ENCODE measurements at regions not wholly inside any gene's neighbourhood (a gene's known extent, or its start where the extent isn't known, plus 50 kb on each side); places are given as distances from the start of the nearest gene placed in this dataset.
"Not testable (repeated sequence)": the region's sequence is repeated elsewhere in the genome, so short reads cannot be mapped to it uniquely, and the experiment has no call there.

- H3K9me3 Mint-ChIP-seq, result no peaks in the 10 kb centered on the region
- no peak overlapping the region for H3K27ac Mint-ChIP-seq
- H3K36me3 Mint-ChIP-seq (ENCODE audit: low read depth), result no peaks in the 10 kb centered on the region
- H3K27me3 Mint-ChIP-seq, result peaks cover 28% of the 10 kb centered on the region
- H3K4me3 Mint-ChIP-seq, result no peak overlapping the region
- peaks cover 4% of the 10 kb centered on the region for H3K4me1 Mint-ChIP-seq (ENCODE audit: low read depth)
These were observed 194.0 kb downstream of the C1orf94 start for GRCh38 chr1:34370748-34371147.

DNA sequence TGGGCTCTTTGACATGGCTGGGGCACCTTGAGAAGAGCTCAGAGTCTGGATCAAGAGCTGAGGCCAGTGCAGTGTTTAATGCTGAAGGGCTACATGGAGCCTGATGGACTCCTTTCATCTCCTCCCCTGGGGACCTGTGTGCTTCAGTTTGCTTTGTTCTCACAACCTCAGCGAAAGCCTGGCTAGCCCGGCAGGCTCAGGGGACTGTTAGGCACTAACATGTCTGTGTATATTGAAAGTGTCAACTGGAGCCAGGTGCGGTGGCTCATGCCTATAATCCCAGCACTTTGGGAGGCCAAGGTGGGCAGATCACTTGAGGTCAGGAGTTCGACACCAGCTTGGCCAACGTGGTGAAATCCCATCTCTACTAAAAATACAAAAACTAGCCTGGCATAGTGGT is 194.5 kb downstream of the C1orf94 start:
- not testable (repeated sequence) for H3K4me3 Mint-ChIP-seq; H3K27ac Mint-ChIP-seq; H3K9me3 Mint-ChIP-seq; H3K4me1 Mint-ChIP-seq (ENCODE audit: low read depth); H3K36me3 Mint-ChIP-seq (ENCODE audit: low read depth)
- peaks cover 32% of the 10 kb centered on the region for H3K27me3 Mint-ChIP-seq

DNA sequence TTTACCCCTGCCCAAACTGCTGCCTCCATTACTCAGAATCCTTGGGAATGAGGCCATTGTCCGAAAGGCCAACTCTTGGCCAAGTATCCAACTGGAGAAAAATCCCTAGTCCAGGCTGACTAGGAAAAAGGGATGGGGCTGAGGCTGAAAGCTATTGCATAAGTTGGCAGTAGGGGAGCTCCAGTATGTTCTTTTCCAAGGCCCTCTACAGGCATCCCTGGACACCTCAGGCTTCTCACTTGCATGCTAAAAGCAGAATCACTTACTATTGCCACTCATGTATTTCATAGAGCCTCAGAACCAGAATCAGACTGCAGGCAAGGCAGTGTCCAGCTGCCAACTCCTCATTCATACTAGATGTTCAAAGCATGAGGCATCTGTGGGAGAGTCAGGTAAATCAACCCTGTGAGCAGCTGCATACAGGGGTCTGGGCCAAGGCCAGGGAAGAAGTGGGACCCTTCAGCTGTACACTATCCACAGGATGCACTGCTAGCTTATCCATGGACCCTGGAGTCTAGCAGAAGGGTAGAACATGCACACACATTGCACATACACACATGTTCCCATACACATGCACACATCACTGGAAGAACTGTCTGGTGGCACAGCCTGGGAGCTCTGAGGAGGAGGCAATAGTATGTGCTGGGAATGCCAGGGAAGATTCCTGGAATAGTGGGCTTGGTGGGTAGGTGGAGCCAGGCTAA is 195.3 kb downstream of the C1orf94 start:
- H3K4me1 Mint-ChIP-seq (ENCODE audit: low read depth), result peaks cover 4% of the 10 kb centered on the region
- no peak overlapping the region for H3K27ac Mint-ChIP-seq

GRCh38 chr1:34372891-34373290 is 196.2 kb downstream of the C1orf94 start:
- Mint-ChIP-seq H3K36me3 (ENCODE audit: low read depth) (no peaks in the 10 kb centered on the region), H3K27me3 (peaks cover 43% of the 10 kb centered on the region), H3K9me3 (no peaks in the 10 kb centered on the region), H3K27ac (no peak overlapping the region), H3K4me3 (no peak overlapping the region), H3K4me1 (ENCODE audit: low read depth) (no peaks in the 10 kb centered on the region)

More for the DNA sequence above, 195.3 kb downstream of the C1orf94 start:
- Mint-ChIP-seq H3K9me3 (no peaks in the 10 kb centered on the region), H3K27me3 (peaks cover 39% of the 10 kb centered on the region), H3K36me3 (ENCODE audit: low read depth) (no peaks in the 10 kb centered on the region), H3K4me3 (no peak overlapping the region)

GRCh38 chr1:34373912-34374311 is 197.2 kb downstream of the C1orf94 start:
- H3K27ac Mint-ChIP-seq, result no peak overlapping the region

GRCh38 chr1:34376531-34376930 is 199.8 kb downstream of the C1orf94 start:
- Mint-ChIP-seq H3K4me1 (ENCODE audit: low read depth) (no peaks in the 10 kb centered on the region), H3K27me3 (peaks cover 54% of the 10 kb centered on the region), H3K36me3 (ENCODE audit: low read depth) (no peaks in the 10 kb centered on the region), H3K9me3 (no peaks in the 10 kb centered on the region), H3K27ac (no peak overlapping the region), H3K4me3 (no peak overlapping the region)

More at GRCh38 chr1:34373912-34374311, 197.2 kb downstream of the C1orf94 start:
- Mint-ChIP-seq H3K36me3 (ENCODE audit: low read depth) (no peaks in the 10 kb centered on the region), H3K4me3 (no peak overlapping the region), H3K4me1 (ENCODE audit: low read depth) (no peaks in the 10 kb centered on the region), H3K9me3 (no peaks in the 10 kb centered on the region), H3K27me3 (peaks cover 39% of the 10 kb centered on the region)

- Mint-ChIP-seq H3K27ac (no peak overlapping the region), H3K36me3 (ENCODE audit: low read depth) (no peaks in the 10 kb centered on the region), H3K4me3 (no peak overlapping the region), H3K9me3 (no peaks in the 10 kb centered on the region), H3K27me3 (peaks cover 59% of the 10 kb centered on the region), H3K4me1 (ENCODE audit: low read depth) (no peaks in the 10 kb centered on the region)
These were observed 202.5 kb downstream of the C1orf94 start for GRCh38 chr1:34378968-34379856.

GRCh38 chr1:34379911-34380310 is 203.2 kb downstream of the C1orf94 start:
- H3K36me3 Mint-ChIP-seq (ENCODE audit: low read depth), result no peaks in the 10 kb centered on the region
- H3K27me3 Mint-ChIP-seq, result peaks cover 55% of the 10 kb centered on the region
- H3K4me1 Mint-ChIP-seq (ENCODE audit: low read depth), result no peaks in the 10 kb centered on the region
- no peaks in the 10 kb centered on the region for H3K9me3 Mint-ChIP-seq
- no peak overlapping the region for H3K27ac Mint-ChIP-seq
- H3K4me3 Mint-ChIP-seq, result no peak overlapping the region

DNA sequence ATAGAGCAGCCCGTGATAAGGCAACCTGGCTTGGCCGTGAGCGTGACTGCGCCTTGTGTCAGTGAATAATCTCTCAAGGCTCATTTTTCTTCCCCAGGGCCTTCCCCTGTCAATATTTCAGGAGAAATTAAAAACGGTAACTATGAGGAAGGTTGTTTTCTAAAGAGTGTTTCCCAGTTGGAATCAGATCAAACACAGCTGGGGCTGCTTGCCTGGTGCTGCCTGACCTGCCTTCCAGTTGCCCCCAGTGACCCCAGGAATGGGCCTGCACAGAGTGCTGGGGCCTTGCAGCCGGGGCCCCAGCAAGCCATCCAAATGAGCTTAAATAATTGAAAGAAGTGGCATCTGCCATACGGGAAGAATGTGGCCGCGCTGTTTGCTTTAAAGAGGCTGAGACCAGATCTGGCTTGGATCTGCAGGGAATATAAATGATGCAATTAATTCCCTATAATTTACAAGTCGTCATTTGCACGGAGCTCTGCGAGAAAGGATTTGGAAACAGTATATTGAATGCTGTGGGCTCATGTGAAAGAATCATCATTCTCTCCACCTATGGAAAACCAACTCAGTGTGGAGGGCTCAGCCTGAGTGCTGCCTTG is 203.9 kb downstream of the C1orf94 start:
- Mint-ChIP-seq H3K27me3 (peaks cover 55% of the 10 kb centered on the region), H3K4me1 (ENCODE audit: low read depth) (no peaks in the 10 kb centered on the region), H3K27ac (no peak overlapping the region), H3K4me3 (no peak overlapping the region), H3K9me3 (no peaks in the 10 kb centered on the region), H3K36me3 (ENCODE audit: low read depth) (no peaks in the 10 kb centered on the region)

GRCh38 chr1:34389974-34390373 is 213.3 kb downstream of the C1orf94 start:
- peaks cover 17% of the 10 kb centered on the region for H3K9me3 Mint-ChIP-seq
- no peak overlapping the region for H3K4me3 Mint-ChIP-seq
- no peaks in the 10 kb centered on the region for H3K4me1 Mint-ChIP-seq (ENCODE audit: low read depth)
- H3K36me3 Mint-ChIP-seq (ENCODE audit: low read depth), result no peaks in the 10 kb centered on the region
- no peak overlapping the region for H3K27ac Mint-ChIP-seq
- H3K27me3 Mint-ChIP-seq, result peaks cover 30% of the 10 kb centered on the region

GRCh38 chr1:34396042-34396441 is 219.3 kb downstream of the C1orf94 start:
- H3K4me1 Mint-ChIP-seq (ENCODE audit: low read depth), result no peaks in the 10 kb centered on the region
- no peak overlapping the region for H3K27ac Mint-ChIP-seq
- H3K9me3 Mint-ChIP-seq, result peaks cover 3% of the 10 kb centered on the region
- no peaks in the 10 kb centered on the region for H3K36me3 Mint-ChIP-seq (ENCODE audit: low read depth)
- H3K27me3 Mint-ChIP-seq, result peaks cover 30% of the 10 kb centered on the region
- H3K4me3 Mint-ChIP-seq, result no peak overlapping the region

DNA sequence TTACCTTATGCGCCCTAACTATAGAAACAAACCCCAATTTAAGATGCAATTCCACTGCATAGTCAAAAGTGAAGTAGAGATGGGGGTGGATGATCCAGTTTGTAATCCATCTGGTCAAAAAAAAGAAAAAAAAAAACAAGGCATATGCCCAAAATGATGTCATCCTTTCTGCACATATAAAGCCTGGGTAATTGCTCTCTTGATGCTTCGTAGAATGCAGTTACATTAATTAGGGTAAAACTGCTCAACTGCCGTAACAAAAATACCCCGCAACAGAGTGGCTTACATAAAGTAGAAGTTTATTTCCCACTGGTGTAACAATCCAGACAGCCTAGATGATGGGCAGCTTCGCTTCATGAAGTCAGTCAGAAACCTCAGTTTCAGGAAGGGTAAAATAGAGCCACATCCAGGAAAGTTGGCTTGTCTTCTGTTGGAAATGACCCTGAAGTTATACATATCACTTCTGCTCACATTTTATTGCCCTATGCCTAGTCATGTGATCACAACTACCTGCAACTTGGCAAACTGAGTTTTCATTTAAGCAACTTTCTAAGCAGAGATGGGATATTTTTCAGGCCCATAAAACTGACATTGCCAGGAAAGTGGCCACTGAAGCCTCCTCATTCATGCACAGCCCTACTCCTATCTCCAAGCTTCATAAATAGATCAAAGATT is 221.7 kb downstream of the C1orf94 start:
- no peaks in the 10 kb centered on the region for H3K9me3 Mint-ChIP-seq

GRCh38 chr1:34398916-34399275 is 222.2 kb downstream of the C1orf94 start:
- Mint-ChIP-seq H3K27ac (no peak overlapping the region), H3K9me3 (no peaks in the 10 kb centered on the region), H3K36me3 (ENCODE audit: low read depth) (no peaks in the 10 kb centered on the region), H3K4me1 (ENCODE audit: low read depth) (no peaks in the 10 kb centered on the region), H3K4me3 (no peak overlapping the region), H3K27me3 (peaks cover 11% of the 10 kb centered on the region)

More for the DNA sequence above, 221.7 kb downstream of the C1orf94 start:
- peaks cover 15% of the 10 kb centered on the region for H3K27me3 Mint-ChIP-seq
- H3K4me1 Mint-ChIP-seq (ENCODE audit: low read depth), result no peaks in the 10 kb centered on the region
- no peak overlapping the region for H3K27ac Mint-ChIP-seq
- H3K36me3 Mint-ChIP-seq (ENCODE audit: low read depth), result no peaks in the 10 kb centered on the region
- no peak overlapping the region for H3K4me3 Mint-ChIP-seq

- H3K27me3 Mint-ChIP-seq, result peaks cover 11% of the 10 kb centered on the region
- H3K4me3 Mint-ChIP-seq, result no peak overlapping the region
- H3K36me3 Mint-ChIP-seq (ENCODE audit: low read depth), result no peaks in the 10 kb centered on the region
- H3K27ac Mint-ChIP-seq, result no peak overlapping the region
- H3K4me1 Mint-ChIP-seq (ENCODE audit: low read depth), result no peaks in the 10 kb centered on the region
- no peaks in the 10 kb centered on the region for H3K9me3 Mint-ChIP-seq
These were observed 224.0 kb downstream of the C1orf94 start for GRCh38 chr1:34400675-34401074.

DNA sequence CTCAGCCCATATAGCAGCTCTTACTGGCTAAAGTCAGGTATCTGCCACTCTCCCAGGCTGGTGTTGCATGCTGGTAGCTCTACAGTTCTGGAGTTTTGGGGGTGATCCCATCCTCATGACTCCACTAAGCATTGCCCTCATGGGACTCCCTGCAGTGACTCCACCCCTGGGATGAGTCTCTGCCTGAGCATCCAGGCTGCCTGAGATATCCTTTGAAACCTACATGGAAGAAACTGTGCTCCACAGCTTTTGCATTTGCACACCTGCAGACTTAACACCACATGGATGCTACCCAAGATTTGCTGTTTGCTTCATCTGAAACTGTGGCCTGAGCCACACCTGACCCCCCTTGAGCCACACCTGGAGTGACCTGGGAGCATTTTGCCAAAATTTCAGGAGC is 226.4 kb downstream of the C1orf94 start:
- Mint-ChIP-seq H3K27me3 (peaks cover 8% of the 10 kb centered on the region), H3K36me3 (ENCODE audit: low read depth) (no peaks in the 10 kb centered on the region), H3K27ac (no peak overlapping the region), H3K4me3 (no peak overlapping the region), H3K4me1 (ENCODE audit: low read depth) (no peaks in the 10 kb centered on the region), H3K9me3 (no peaks in the 10 kb centered on the region)

Data from stimulated activated naive CD8-positive, alpha-beta T cell treated with anti-CD3 and anti-CD28 coated beads, Interleukin-15, Interleukin-2, amounts not matched to agents 100 ng/mL and 50 ng/mL, for 24 hours (primary cell).